ENCODE measurements at regions not wholly inside any gene's neighbourhood (a gene's known extent, or its start where the extent isn't known, plus 50 kb on each side); places are given as distances from the start of the nearest gene placed in this dataset.

DNA sequence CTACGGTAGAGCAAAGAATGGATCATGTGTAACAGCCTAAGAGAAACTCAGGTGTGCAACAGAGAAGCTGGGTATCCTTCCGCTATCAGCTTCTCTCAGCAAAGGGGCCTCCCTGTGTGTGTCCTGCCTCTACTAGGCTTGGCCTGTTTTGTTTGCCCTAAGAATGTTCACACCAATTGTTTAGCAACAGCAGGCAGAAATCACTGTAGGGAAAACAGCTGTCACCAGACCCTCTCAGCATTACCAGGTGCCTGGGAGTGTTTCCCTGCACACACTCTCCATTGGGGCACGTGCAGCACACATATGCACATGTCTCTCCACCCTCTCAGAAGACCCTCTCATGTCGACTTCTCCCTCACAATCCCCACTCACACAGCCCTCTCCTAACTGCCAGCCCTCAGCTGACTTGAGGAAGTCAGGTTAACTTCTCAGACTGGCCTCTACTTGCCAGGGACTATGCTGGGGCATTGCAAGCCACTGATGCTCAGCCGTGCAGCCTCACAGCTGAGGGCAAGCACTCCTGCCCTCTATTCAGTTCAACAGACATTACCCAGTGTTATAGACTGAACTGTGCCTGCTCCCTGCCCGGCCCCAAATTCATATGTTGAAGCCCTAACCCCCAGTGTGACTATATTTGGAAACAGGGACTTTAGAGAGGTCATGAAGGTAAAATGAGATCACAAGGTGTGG is 97.6 kb downstream of the TRIM29 start:
- TF ChIP-seq, protein P1, sequence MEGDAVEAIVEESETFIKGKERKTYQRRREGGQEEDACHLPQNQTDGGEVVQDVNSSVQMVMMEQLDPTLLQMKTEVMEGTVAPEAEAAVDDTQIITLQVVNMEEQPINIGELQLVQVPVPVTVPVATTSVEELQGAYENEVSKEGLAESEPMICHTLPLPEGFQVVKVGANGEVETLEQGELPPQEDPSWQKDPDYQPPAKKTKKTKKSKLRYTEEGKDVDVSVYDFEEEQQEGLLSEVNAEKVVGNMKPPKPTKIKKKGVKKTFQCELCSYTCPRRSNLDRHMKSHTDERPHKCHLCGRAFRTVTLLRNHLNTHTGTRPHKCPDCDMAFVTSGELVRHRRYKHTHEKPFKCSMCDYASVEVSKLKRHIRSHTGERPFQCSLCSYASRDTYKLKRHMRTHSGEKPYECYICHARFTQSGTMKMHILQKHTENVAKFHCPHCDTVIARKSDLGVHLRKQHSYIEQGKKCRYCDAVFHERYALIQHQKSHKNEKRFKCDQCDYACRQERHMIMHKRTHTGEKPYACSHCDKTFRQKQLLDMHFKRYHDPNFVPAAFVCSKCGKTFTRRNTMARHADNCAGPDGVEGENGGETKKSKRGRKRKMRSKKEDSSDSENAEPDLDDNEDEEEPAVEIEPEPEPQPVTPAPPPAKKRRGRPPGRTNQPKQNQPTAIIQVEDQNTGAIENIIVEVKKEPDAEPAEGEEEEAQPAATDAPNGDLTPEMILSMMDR (IDR thresholded peaks at IDR 0.05; ENCODE audit: low read depth, low read length), result no peak
- TF ChIP-seq EZH2phosphoT487 (IDR thresholded peaks at IDR 0.05; ENCODE audit: low read depth), result no peak
